Occipital lobe (tissue), 1 donor: ENCODE measurements at regions not wholly inside any gene's neighbourhood (a gene's known extent, or its start where the extent isn't known, plus 50 kb on each side); places are given as distances from the start of the nearest gene placed in this dataset.

Source experiments
- DNase-seq: peaks from one replicate; lab custom pipeline; 2025; lab: John Stamatoyannopoulos, UW

GRCh38 chrX:10744007-10744406 lies 123.6 kb upstream of the MID1 start:
- DNase-seq = no peak

DNA sequence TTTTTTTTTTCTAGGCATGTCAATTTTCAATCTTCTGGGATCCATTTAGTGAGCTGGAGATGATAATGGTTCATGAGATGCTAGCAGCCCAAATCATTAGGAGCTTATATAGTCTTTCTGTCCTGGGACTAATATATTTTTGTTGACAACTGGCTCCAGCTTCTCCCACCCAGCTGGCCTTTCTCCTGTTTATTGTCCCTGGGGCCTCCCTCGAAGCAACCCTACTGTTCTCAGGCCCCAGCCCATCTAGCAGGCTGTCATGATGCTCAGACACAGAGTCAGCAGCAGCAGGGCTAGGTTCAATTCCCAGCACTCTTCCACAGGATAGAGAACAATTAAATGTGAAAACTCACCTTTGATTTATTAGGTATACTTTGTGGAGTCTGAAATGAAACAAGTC lies 127.6 kb upstream of the MID1 start:
- DNase-seq = no peak

DNA sequence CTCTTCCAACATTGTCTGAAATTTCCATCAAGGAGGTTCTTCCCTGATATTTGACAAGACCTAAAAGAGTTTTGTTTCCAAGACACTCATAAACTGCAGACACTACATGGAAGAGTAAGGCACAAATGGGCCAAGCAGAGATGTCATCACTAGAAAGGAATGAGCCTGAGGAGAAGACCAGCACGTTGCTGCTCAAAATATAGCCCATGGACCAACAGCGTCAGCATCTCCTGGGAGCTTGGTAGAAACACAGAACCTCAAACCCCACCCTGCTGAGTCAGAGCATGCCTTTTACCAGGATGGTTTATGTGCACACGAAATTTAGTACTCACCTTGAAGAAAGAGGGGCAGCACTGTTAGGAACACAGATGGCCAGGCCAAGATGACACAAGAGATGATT lies 128.7 kb upstream of the MID1 start:
- DNase-seq = no peak

GRCh38 chrX:10750581-10750980 lies 130.2 kb upstream of the MID1 start:
- no peak for DNase-seq

- no peak for DNase-seq
Observed at GRCh38 chrX:10753116-10753515, 132.7 kb upstream of the MID1 start.

DNA sequence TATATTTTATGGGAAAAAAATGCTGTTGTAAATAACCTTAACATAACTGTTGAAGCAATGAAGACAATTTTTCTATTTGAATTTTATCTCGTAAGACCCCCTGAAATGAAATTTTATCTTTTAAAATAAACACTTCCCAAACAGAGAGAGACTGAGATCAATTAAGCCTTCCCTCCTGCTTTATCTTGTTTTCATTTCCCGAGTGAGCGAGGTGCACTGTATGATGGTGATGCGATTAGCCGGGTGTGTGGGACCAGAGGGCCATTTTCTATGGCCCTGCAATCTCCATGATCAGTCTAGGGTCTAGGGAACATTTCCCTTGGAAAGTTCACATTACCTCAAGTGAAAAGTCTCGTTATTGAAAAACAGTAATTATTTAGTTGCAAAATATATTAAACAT lies 134.1 kb upstream of the MID1 start:
- no peak for DNase-seq

- no peak for DNase-seq
Observed at GRCh38 chrX:10755439-10756334, 135.3 kb upstream of the MID1 start.

- no peak for DNase-seq
Observed at GRCh38 chrX:10756441-10756840, 136.1 kb upstream of the MID1 start.

- no peak for DNase-seq
Observed at GRCh38 chrX:10759141-10759799, 138.9 kb upstream of the MID1 start.

DNA sequence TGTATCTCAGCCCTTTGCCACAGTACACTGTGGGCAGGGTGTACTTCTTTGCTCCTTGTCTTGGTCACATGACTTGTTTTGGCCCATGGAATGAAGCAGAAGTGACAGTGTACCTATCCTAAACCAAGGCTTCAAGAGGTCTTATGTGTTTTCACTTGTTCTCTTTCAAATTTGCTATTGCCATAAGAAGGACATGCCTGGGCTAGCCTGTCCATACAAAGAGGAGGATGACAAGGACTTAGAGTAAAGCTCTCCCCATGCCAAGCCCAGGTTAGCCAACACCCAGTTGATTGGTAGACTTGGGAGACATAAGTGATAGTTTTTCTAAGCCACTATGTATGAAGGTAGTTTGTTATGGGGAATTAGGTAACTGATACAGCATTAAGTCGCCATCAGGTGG lies 141.1 kb upstream of the MID1 start:
- DNase-seq = no peak

DNA sequence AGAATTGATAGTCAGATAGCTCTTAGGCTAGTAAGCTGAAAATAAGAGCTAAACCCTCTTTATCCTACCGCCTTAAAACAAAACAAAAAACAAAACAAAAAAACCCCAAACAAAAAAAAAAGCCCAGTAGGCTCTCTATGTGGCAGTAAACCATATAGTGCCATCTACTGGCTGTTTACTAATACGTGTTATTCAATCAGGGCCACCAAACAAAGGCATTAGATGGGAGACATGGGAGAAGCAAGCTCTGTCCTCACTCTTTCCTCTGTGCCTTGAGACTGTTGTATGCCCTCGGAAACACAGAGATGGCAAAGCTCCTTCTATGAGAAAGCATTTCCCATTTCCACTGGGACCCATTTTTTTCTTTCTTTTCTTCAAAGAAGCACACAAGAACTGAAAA lies 148.8 kb upstream of the MID1 start:
- no peak for DNase-seq

DNA sequence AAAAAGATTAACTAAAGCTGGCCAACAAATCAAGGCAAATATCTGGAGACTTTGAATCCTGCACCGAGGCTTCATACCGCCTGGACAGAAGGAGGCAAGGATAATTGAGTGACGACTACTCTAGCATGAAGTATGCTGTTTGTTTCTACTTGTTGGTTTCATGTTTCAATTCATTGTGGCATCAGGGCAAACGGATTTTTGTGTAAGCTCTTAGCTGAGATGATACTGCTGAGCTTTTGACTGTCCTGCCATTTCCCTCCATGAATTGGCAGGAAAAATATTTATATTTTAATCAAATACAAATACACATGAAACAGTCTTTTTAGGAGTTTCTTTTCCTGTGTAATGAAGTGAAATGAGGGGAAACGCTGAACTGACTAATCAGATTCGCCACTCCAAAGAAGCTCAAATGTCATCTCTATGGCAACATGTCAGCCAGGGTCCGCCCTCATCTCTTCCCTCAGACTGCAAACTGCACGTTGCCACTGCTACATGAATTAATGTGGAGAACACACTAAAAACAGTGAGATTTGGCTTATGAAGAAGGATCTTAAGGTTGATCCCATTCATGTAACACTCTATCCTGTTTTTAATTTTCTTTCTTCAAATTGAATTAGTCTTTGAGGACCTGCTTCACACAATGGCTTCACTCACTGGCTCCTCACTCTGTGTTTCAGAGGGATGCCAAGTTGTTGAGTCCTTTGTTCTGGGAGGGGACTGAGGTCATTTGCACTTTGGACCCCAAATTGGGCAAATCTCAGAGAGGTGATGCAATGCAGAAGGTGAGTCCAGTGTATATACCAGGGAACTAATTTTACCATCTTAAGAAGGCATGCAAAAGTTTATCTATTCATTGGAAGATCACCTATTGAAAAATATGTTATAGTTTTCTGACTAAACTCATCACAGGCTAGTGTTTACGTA lies 149.6 kb upstream of the MID1 start:
- DNase-seq = no peak

DNA sequence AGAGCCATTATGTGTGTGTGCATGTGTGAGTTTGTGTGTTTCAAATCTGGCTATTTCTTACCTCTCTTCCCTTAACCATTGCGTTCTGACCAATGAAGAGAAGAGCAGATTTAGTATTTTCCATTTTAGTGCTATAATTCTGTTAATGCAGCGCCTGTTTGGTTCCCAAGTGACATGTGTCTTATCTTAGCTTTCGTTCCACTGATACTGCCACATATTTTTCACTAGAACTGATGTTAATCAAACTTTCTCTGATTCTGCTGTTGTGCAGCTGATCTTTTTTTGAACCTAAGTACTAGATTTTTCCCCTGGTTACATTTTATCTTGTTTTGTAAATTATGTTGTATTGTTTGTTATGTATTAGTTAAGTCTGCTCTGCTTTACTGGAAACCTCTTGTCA lies 152.9 kb upstream of the MID1 start:
- DNase-seq = no peak

DNA sequence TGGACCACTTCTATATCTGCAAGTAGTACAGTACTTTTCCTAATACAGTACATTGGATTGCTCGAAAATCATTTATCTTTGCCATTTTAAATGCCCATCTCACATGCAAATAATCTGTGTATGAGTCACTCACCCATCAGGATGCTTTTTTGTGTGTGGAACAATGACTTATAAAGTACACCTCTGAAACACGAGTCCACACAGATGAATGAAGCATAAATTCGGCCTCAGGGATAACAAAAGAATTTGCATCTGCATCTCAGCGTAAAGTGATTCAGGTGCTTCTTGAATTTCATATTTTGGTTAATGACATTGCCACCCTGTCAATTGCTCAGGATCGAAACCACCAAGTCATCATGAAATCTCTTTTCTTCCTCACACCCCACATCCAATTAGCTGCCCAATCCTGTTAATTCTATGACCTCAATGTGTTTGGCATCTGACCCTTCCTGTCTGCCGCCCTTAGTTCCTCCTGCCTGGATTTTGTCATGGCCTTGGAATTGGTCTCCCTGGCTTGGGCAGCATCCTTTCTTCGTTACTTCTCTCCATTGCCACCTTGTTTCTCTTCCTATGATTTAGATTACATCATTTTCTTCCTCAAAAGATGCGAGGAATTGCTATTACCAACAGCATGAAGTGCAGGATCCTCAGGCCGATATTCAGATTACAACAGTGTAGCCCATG lies 161.6 kb upstream of the MID1 start:
- DNase-seq = no peak

DNA sequence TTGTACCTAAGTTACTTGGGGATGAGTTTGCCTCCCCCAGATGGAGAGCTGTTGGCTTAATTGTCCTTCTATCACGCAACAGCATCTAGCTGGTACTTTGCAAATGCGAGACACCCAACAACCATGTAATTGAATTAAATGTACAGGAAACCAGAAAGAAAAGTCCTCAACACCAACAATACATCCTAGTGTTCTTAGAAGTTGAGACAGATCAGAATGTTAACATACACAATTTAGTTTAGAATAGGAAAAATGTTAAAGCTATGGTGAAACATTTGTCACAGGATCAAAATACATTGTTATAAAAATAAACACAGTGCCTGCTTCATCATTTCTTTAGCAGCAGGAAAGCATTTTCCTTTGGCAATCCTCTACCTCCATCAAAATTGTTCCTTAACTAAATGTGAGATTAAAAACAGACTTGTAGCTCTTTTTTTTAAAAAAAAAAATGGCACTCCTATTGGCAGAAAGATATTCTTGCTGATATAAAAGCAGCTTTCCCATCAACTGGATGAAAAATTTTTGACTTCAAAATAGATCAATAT lies 163.1 kb upstream of the MID1 start:
- DNase-seq = no peak

GRCh38 chrX:10787264-10787663 lies 166.9 kb upstream of the MID1 start:
- DNase-seq = no peak

DNA sequence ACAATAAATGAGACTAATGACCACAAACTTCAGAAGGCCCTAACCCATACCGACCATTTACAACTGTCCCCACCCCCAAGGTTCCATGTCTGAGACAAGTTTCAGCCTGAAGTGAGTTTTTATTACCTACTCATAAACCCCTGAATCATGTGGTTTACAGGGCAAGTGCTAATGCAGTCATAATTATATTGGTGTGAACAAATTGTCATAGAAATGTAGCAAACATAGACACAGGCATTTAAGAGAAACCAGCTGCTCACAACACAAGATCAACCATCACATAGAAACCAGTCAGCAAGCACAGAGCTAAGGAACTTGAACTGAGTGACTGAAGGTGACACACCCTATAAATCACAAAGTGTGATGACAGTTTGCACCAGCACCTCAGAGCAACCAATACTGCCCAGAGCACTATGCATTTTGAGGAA lies 173.8 kb upstream of the MID1 start:
- DNase-seq = no peak

DNA sequence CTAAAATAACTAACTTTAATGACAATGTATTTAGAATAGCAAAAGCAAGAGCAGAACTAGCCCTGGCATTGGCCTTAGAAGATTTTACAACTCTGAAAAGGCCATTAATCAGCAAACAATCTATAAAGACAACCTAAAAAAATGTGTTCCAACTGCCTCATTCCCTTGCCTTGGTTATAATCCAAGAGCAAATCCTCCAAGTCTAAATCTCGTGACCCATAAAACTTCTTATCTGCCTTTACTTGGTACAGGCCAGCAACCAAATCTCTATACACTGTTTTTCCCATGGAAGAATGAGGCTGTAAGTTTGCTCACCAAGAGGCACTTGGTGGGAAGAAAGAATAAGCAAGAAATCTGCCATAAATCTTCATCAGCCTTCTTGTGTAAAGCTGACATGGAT lies 175.3 kb upstream of the MID1 start:
- DNase-seq = no peak

DNA sequence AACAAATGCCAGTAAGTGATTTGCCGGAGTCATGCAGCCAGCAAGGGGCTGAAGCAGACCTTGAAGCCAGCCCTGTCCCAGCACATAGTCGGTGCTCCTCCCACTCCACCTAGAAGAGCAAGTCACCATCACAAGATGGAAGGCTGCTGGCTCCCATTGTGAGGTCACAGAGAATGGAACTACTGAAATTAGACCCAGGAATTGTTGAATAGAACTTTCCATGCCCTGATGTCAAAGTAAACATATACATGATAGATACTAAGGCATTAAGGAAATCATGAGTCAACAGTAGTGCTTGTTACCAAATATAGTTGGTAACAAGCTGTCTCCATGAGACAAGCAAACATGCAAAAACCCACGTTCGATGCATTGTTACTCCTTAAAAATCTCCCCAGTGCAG lies 177.1 kb upstream of the MID1 start:
- no peak for DNase-seq

- no peak for DNase-seq
Observed at GRCh38 chrX:10798041-10798440, 177.7 kb upstream of the MID1 start.

GRCh38 chrX:10800796-10801195 lies 180.4 kb upstream of the MID1 start:
- DNase-seq = no peak
